ENCODE measurements at regions not wholly inside any gene's neighbourhood (a gene's known extent, or its start where the extent isn't known, plus 50 kb on each side); places are given as distances from the start of the nearest gene placed in this dataset.

- DNase-seq (no peak), ATAC-seq (ENCODE audit: low FRiP score in 2 of 2) (no peak)
- no peaks in the 10 kb centered on the region for H3K4me1 ChIP-seq
- no peak overlapping the region for H3K27ac ChIP-seq
- no peaks in the 10 kb centered on the region for H3K36me3 ChIP-seq
- H3K27me3 ChIP-seq = no peaks in the 10 kb centered on the region
- TF ChIP-seq EP300 (IDR thresholded peaks at IDR 0.05) = no peak
- no peak for TF ChIP-seq POLR2AphosphoS5 (IDR thresholded peaks at IDR 0.05)
- TF ChIP-seq CTCF (IDR thresholded peaks at IDR 0.05) = no peak
- H3K9me3 ChIP-seq = peaks cover 6 to 15% (median 11%) of the 10 kb centered on the region in 4 donors
- no peak overlapping the region for H3K4me3 ChIP-seq
Observed at GRCh38 chr21:14797543-14797942, 251.4 kb upstream of the SAMSN1 start.

- TF ChIP-seq CTCF (IDR thresholded peaks at IDR 0.05) (no peak), EP300 (IDR thresholded peaks at IDR 0.05) (no peak), POLR2AphosphoS5 (IDR thresholded peaks at IDR 0.05) (no peak), POLR2A (IDR thresholded peaks at IDR 0.05) (no peak)
- no peak overlapping the region for H3K4me3 ChIP-seq
- H3K9me3 ChIP-seq = peaks cover 0 to 4% (median 0%) of the 10 kb centered on the region in 4 donors
- no peaks in the 10 kb centered on the region for H3K27me3 ChIP-seq
- no peaks in the 10 kb centered on the region for H3K36me3 ChIP-seq
- no peak for DNase-seq
- H3K4me1 ChIP-seq = no peaks in the 10 kb centered on the region
- no peak for ATAC-seq (ENCODE audit: low FRiP score in 2 of 2)
- H3K27ac ChIP-seq = no peak overlapping the region
Observed at GRCh38 chr21:14787312-14787711, 241.2 kb upstream of the SAMSN1 start.

GRCh38 chr21:14785679-14786078, 239.6 kb upstream of the SAMSN1 start:
- Histone ChIP-seq H3K4me1 (no peaks in the 10 kb centered on the region), H3K27me3 (no peaks in the 10 kb centered on the region), H3K27ac (no peak overlapping the region), H3K36me3 (no peaks in the 10 kb centered on the region), H3K9me3 (peaks cover 0 to 4% (median 0%) of the 10 kb centered on the region in 4 donors), H3K4me3 (no peak overlapping the region)
- ATAC-seq (ENCODE audit: low FRiP score in 2 of 2) (no peak), DNase-seq (no peak)
- no peak for TF ChIP-seq POLR2AphosphoS5 (IDR thresholded peaks at IDR 0.05)
- no peak for TF ChIP-seq EP300 (IDR thresholded peaks at IDR 0.05)
- TF ChIP-seq POLR2A (IDR thresholded peaks at IDR 0.05) = no peak
- no peak for TF ChIP-seq CTCF (IDR thresholded peaks at IDR 0.05)
- WGBS, 2 donors = 93 to 94% methylated on average over 2 of the region's 2 CpGs

- no peak for TF ChIP-seq EP300 (IDR thresholded peaks at IDR 0.05)
- TF ChIP-seq POLR2A (IDR thresholded peaks at IDR 0.05) = no peak
- TF ChIP-seq CTCF (IDR thresholded peaks at IDR 0.05) = peak in 4 of 6 experiments; percentile 42 to 53 (median 45)
- Histone ChIP-seq H3K27ac (no peak overlapping the region), H3K36me3 (no peaks in the 10 kb centered on the region), H3K9me3 (no peaks in the 10 kb centered on the region), H3K27me3 (no peaks in the 10 kb centered on the region), H3K4me1 (no peaks in the 10 kb centered on the region), H3K4me3 (no peak overlapping the region)
- ATAC-seq (ENCODE audit: low FRiP score in 2 of 2) (no peak), DNase-seq (peak in 1 of 2 donors; percentile 56)
- 37 to 41% methylated on average over 5 of the region's 5 CpGs for WGBS, 2 donors
Observed at GRCh38 chr21:14773777-14774345, 227.7 kb upstream of the SAMSN1 start.

- no peak for DNase-seq
- H3K9me3 ChIP-seq = no peaks in the 10 kb centered on the region
- ATAC-seq (ENCODE audit: low FRiP score in 2 of 2) = no peak
- no peak overlapping the region for H3K27ac ChIP-seq
- no peak overlapping the region for H3K4me3 ChIP-seq
- H3K36me3 ChIP-seq = no peaks in the 10 kb centered on the region
- TF ChIP-seq CTCF (IDR thresholded peaks at IDR 0.05) = no peak
- no peak for TF ChIP-seq POLR2A (IDR thresholded peaks at IDR 0.05)
- TF ChIP-seq EP300 (IDR thresholded peaks at IDR 0.05) = no peak
- TF ChIP-seq POLR2AphosphoS5 (IDR thresholded peaks at IDR 0.05) = no peak
- H3K4me1 ChIP-seq = no peaks in the 10 kb centered on the region
- 65 to 78% methylated on average over 2 of the region's 2 CpGs for whole genome bisulfite sequencing, 2 donors
- H3K27me3 ChIP-seq = no peaks in the 10 kb centered on the region
Observed at GRCh38 chr21:14771593-14771992, 225.5 kb upstream of the SAMSN1 start.
